Hippocampal formation (tissue), 2 donors: ENCODE measurements at regions not wholly inside any gene's neighbourhood (a gene's known extent, or its start where the extent isn't known, plus 50 kb on each side); places are given as distances from the start of the nearest gene placed in this dataset.

Experiments used
- DNase-seq, 2 donors: peaks; one replicate each; lab custom pipeline; 2025; lab: John Stamatoyannopoulos, UW

DNA sequence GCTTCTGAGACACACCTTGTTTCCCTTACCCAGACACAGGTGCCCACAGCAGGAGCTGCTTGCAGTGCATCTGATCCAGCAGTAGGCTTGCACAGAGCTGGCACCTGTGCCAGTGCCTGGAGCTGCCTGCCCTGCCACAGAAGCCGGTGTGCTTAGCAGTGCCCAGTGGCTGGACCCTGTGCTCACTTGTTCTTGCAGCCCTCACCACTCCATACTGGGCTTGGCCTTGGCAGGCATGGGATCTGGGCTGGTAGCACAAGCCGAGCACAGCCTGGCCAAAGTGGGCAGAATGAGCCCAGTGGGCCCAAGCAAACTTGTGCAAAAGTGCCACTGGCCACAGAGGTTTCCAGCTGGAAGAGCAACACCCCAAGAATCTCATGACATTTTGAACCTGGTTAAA is 1950.4 kb downstream of the SUCLG1 start:
- DNase-seq: no peak

DNA sequence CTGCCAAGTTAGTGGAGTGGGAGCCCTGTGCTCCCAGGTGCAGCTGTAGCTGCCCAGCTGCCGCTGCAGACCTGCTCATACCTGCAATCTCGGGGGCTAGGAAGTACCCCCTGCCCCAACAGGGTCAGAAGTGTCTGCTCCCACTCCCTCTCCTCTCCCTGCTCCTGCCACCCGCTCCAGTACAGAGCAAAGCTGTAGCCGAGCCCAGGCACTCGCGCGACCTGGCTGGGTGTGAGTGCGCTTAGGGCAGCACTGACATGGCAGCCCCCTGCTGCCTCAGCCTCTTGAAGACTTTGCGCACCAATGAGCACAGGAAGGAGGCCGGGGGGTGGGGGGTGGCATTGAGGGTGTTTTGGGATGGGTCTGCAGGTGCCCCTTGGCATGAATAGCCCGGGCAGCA is 1951.4 kb downstream of the SUCLG1 start:
- no peak for DNase-seq

DNA sequence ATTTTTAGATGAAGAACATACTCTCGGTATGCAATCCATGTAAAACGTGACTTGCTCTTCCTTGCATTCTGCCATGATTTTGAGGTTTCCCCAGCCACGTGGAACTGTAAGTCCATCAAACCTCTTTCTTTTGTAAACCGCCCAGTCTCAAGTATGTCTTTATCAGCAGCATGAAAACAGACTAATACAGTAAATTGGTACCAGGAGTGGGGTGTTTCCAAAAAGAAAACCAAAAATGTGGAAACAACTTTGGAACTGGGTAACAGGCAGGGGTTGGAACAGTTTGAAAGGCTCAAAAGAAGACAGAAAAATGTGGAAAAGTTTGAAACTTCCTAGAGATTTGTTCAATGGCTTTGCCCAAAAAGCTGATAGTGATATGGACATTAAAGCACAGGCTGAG is 1957.9 kb downstream of the SUCLG1 start:
- DNase-seq: no peak

DNA sequence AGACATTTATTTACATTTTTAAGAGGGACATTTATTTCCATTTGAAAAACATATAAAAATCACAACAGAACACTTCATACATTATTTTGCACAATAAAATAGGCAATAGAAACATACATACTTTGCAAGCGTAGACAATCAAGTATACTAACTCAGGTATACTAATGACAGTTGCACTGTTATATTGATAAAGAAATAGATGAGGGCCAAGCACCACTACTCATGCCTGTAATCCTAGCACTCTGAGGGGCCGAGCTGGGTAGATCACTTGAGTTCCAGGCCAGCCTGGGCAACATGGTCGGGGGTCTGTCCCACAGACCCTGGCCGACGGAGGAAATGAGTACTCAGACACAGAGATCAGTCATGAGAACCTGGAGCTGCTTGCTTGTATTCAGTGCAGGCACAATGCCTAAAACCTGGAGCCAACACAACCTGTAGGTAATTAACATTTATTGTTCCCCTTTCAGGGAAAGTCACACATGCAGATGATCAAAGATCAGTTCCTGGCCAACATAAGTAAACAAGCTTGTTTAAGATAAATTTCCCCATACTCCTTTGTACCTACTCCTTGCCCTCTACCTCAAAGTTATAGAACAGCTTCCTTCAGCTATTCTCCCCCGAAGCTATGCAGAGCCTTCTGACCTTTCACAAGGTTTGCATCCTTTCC is 1960.2 kb downstream of the SUCLG1 start:
- no peak for DNase-seq

DNA sequence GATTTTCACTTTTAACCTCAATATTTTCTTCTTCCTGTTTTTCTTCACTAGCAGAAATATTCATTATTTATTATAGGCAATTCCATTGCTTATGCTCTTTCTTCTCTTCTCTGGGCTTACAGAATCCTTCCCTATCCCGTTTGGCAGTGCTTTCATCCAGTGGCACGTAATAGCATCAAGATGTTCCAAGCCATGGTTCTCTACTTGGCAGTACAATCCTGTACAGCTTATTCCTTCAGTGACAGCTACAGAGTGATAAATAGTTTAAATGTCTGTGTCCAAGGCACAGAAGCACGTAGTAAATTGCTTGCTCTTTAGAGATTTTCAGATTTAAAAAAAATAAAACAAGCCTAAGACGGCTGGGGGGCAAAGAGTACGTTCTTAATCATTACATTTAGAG is 1964.3 kb downstream of the SUCLG1 start:
- no peak for DNase-seq

DNA sequence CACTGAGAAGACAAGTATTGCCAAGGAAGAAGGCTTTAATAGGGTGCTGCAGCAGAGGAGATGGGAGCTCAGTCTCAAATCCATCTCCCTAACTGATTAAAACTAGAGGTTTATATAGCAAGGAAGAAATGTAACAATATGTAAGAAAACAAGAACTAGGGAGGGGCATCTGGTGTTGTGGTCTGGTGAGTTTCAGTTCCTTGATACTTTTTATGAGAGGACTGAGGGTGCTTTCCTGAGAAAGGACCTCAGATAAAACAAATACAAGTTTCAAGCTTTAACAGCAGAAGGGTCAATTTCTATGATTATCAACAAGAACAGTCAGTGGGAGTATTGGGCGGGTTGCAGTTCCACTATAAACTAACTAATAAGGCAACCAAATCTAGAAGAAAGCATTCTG is 1967.5 kb downstream of the SUCLG1 start:
- DNase-seq: no peak

DNA sequence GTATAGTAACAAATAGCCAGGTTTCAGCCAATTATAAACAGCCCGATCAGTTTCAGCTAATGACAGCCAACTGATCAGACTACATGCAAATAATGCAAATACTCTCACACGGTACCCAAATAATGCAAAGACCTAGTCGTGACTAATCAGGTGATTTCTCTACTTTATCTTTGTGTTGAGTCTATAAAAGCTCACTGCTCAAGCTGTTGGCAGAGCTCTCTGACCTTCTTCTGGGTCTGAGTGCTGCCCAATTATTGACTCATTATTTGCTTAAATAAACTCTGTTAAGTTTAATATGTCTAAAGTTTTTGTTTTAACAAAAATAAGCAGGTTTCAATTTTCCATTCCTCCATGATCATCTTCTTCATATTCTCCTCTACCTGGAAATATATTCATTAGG is 1971.7 kb downstream of the SUCLG1 start:
- no peak for DNase-seq

DNA sequence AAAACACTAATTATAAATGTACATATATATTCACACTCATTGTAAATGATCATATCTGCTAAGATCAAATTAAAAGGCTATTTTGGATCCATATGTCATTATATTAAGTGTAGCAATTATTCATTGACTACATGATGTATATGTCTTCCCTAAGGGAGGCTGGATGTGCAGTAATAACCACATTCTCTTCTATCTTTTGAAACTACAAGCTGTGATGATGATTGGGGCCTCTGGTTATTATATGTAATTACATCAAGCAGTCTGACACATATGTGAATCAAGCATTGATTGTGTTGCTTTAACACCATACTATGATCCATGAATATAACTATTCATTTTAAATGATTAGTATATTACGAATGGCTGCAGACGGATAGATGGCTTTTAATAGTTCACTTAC is 1973.4 kb downstream of the SUCLG1 start:
- no peak for DNase-seq

DNA sequence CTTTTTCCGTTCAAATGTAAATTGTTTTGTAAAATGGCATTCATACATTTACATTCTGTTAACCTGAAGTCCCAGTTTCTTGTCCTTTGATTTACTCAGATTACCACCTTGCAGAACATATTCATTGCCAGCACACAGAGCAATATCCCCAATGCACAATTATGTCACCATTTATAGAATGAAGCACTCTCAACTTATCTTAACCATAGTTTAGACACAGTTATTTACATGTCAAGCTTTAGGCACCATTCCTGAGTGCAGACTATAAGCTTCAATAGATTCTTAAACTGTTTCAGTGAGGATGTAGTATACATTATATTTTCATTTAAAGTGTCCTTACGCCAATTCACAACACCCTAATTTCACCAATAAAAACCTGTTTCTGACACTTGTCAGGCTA is 1977.9 kb downstream of the SUCLG1 start:
- no peak for DNase-seq

DNA sequence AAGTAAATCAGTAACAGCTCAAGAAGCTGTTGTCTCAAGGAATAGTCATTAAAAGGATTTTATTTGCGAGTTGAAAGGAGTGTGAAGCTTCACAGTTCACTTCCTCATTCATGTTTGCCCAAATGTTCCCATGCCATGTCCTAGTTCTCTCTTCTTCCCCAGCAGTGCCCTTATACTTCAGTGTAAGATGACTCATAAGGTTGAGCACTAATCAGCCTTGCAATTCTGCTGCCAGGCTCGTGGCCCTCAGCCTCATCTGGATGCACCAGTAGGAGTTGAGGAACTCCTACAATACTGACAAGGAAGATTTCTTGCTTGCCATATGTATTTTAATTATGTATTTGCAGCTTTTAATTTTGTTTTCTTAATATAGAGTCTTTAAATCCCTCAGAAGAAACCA is 1980.4 kb downstream of the SUCLG1 start:
- DNase-seq: no peak

DNA sequence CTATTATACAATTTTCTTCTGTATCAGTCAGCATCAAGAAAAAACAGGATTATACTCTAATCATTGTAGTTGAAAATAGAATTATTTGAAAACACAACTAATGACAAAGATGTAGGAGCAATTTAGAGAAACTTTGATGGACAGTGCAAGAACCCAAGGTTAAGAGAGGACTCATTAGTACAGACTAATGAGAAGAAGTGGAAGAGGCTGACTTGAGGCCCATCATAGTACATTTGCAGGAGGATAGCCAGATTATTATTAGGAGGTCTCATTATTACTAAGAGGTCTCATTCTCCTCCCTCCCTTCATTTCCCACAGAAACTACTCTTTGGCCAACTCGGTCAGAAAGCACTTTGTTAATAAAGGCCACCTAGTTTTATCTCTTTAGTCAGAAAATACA is 1983.0 kb downstream of the SUCLG1 start:
- no peak for DNase-seq

DNA sequence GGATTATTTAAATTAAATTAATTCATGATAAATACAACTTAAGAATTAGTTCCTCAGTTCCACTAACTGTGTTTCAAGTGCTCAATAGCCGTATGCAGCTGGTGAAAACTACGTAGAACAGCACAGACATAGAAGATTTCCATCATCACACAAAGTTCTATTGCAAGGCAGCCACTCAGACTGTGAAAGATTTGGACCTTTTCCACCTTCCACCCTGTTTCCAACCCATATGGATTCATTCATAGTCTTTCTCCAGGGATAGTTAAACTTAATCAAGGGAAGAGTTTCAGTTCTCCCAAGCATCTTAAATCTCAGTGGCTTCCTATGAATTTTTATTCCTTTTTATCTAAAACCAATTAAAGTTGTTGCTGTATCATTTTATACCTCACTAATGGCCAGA is 2030.8 kb downstream of the SUCLG1 start:
- DNase-seq: no peak

DNA sequence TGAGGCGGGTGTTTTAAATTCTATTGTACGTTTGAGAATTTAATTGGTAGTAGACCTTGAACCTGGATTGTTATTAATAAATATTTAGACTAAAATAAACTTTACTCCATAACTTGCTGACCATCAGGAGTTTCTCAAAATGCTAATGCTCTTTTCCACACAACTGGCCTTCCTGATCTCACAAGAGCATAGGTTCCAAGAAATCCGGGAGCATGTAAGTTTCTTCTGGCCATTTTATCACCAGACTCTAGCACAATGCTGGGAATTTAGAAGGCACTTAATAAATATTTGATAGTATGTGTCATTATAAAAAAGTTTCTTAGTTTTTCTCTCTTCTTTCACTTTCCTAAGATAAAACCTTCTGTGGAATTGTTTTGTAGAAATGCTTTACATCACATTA is 2047.1 kb downstream of the SUCLG1 start:
- DNase-seq: no peak

DNA sequence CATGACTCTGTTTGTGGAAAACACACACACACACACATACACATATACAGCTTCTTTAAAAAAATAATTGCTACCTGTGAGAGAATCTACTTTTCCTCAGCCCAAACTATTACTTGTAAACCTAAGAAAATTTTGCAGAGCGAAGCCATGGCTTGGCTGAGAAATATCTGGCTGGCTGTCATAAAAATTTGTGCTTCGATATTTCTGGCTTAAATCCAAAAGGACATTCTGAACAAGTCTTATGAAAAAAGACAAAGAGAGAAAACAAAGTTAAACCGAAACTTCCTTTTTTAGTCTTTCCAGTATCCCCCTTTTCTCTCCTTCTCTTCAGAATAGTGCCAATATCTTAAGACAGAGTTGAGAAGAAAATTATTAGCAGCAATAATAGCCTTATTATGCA is 2048.0 kb downstream of the SUCLG1 start:
- DNase-seq: no peak

DNA sequence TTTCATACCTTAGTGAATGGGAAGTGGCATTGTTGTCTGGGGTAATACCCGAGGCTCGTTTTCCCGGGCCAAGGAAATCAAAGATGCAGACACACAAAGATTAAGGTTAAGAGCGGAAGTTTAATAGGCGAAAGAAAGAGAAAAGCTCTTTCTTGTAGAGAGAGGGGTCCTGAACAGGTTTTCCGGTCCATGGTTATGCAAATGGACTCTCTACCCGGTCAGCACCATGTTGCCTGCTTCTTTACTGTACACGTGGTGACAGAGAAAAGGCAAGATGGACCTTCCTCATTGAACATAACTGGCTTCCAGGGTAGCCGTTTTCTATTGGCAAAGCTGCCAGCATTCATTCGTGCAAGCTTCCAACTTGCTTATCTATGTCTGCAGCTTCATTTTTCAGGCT is 2063.5 kb downstream of the SUCLG1 start:
- no peak for DNase-seq

DNA sequence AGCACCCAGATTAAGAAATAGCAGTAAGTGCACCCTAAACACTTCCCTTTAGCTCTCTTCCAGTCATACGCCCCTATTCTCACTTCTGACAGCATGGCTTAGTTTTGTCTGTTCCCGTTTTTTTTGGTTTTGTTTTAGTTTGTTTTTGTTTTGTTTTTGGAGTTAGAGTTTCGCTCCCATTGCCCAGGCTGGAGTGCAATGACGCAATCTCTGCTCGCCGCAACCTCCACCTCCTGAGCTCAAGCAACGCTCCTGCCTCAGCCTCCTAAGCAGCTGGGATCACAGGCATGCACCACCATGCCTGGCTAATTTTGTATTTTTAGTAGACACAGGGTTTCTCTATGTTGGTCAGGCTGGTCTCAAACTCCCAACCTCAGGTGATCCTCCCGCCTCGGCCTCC is 2067.7 kb downstream of the SUCLG1 start:
- no peak for DNase-seq

DNA sequence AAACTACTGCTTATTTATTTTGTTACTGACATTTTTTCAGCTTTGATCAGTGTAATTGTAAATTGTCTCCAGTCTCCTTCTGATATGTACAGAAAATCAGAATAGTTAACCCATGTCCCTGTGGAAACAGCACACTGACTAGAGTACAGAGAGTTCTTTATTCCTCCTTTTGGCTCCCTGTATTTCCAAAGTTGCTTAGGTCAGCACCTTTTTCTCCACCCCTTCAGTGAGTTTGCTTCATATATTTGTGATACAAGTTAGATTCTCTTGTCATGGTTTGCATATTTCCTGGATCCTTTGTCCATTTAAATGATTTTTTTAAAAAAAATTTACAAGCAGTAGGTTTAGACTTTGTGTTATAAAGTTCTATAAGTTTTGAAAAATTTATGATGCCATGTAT is 2051.1 kb upstream of the LRRTM1 start:
- no peak for DNase-seq

DNA sequence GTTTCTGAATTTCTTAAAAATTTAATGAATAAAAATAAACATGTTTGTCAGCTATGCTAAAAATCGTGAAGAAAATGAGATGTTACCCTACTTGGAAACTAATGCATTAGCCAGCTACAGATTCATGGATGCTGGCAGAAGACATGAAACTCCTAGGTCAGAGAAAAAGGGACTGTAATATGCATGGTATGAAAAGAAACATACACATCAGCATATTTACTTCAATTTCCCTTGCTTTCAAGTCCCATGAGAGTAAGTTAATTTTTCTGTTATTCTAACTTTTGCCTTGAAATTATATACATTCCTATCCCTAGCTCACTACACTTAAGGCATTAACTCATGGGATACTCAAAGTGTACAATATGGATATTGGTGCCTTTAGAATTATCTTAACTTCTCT is 2041.4 kb upstream of the LRRTM1 start:
- DNase-seq: no peak

DNA sequence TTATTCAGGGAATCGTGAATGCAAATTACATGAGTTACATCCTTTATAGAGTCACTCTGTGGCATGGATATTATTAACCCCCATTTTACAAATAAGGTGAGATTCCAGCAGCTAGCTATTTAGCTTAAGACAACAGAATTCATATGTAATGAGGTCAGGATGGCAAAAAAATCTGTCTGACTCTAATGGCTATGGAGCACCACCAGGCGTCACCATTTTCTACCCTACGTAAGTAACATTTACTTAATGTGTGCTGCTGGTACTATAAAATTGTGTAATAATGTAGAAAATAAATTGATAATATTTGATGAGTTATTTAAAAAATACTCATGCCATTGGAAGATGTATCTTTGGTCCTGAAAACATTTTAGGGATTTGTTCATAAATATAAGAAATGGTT is 2040.1 kb upstream of the LRRTM1 start:
- no peak for DNase-seq

DNA sequence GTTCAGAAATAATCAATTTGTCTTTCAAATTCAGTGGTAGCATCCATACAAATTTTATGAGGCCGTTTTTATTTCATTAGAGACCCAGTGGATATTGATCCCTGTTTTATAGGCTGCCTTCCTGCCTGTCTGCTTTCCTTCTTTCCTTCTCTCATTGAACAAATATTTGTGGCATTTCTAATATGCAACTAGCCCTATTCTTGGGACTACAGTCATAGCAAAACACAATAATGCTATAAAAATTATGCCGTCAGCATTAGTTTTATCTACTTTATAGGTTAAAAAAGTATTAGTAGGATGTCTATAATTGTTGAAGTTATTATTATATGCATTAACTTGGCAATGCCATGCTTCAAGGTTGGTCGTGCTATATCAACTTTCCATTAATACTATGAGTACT is 2037.8 kb upstream of the LRRTM1 start:
- no peak for DNase-seq

DNA sequence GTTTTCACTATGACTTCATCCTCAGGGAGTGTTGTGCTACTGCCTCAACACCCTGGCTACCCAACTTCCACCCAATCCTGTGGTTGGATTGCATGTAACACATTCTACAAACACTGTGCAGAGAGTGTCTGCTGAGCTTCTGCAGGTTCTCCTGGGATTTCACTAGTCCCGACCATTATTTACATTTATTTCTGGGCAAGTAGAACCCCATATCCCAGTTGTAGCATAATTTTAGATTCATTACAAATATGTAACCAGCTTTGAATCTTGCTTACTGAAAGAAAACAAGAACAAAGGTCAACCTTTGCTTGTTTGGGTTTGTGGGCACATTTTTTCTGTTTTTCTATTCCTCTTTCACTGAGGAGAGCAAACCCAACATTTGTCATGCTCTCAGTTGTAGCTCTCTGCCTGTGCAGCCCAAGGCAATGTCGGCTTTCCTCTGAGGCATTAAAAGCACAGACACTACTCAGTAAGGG is 2036.1 kb upstream of the LRRTM1 start:
- no peak for DNase-seq

DNA sequence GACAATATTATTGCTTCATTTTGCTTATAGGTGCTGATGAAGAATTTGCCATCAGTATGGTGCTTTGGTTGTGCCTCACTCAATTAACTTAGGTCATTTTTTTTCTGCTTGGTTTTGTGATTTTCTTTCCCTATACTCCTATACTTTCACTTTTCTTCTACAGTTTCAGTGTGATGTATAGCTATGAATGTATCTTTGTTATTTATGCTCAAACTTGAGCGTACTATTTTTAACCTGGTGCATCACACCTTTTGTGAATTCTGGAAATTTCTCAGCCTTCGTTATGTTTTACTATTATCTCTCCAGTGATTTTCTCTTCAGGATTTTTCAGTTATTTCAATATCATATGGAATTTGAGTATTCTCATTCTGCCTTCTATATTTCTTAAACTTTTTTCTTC is 2035.3 kb upstream of the LRRTM1 start:
- DNase-seq: no peak

DNA sequence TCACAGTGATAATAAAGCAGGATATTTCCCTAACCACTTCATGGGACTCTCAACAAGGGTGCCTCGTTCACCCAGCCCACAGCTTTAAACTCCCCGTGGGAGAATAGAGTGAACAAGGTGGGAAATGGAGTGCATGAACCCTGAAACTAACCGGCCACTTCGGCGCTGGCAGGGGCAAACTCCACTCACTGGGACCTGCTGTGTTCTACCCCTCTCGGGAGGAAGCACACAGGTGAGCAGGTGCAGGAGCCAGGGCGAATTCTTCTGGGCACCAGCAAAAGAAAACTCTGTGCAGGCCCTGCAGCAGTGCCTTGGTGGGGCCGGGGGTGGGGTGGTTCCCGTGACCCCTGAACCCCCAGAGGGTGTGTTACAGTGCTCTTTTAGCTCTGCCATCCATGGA is 2029.1 kb upstream of the LRRTM1 start:
- no peak for DNase-seq

DNA sequence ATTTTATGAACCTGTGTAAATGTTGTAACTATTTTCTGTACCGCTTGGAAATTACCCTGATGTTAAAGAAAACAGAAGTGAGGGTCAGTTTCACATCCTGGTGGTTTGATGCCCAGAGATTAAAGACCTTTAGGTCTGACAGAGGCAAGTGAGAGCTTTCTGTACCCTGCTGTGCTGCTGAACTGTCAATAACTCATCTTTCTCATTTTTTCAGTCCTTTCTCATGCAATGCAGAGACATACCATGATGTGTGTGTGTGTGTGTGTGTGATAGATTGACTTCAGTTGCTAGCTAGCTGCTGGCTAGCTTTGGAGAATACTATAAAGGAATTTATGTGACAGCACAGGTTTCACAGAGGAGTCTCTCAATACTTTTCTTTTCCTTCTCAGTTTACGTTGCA is 2025.6 kb upstream of the LRRTM1 start:
- DNase-seq: no peak
